Caki2 (cell line): ENCODE measurements at regions not wholly inside any gene's neighbourhood (a gene's known extent, or its start where the extent isn't known, plus 50 kb on each side); places are given as distances from the start of the nearest gene placed in this dataset.

Experiments
- DNase-seq: peaks from one replicate; pipeline ENCODE4 v3.0.0-alpha.2; 2015; ENCODE audit warnings: low read depth
- in situ Hi-C: cut with HindIII; loops from 2 replicates; pipeline ENCODE4 v1.10.0; 2016; ENCODE audit warnings: low sequenced_read_pairs, low pct_unique_long_range_greater_than_20kb, mixed read lengths

DNA sequence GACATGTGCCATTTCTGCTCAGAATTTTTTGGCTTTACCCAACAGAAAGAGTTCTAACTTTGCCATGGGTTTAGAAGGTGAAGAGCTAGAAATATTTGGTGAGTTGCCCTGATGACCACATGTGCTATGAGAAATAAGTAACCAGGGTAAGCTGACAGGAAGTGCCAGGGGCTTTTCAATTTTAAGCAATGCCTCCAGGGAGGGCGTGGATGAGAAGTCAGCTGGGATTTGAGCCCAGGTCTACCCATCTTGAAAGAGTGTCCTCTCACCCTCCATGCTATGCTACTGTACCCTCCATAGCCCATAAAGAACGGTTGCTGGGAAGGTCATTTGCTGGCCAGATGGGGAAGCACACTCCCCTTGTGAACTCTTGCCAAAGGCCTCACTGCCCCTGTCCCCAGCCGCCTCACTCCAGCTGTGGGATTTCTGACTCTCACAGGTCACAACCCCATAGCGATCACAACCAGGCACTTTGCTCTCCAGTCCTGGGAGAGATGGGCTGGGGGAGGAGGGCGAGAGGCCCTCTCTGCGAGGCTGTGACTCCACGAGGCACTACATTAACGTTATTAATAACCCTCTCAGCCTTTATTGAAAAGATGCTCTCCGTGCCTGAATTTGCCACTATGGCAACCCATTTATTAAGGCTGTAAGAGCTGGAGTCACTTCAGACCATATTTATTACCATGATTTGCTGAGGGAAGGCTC is 291.1 kb downstream of the DHX35 start:
- in situ Hi-C loops, result no loop called here
- no peak for DNase-seq

DNA sequence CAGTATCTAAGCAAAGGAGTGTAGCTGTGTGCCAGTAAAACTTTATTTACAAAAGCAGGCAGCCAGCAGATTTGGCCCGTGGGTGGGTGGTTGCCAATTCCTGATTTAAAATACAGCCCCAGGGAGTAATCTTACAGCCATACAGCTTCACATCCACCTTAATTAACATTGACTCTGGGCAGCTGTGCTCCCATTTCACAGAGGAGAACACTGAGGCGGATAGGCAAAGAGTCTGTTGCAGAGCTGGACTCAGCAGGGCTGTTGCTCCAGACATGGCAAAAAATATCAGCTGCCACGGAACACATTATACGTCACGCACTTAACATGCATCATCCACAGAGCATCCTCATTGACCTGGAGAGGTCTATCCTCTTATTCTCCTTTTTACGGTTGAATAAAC is 289.9 kb downstream of the DHX35 start:
- in situ Hi-C loops, result no loop called here
- no peak for DNase-seq

DNA sequence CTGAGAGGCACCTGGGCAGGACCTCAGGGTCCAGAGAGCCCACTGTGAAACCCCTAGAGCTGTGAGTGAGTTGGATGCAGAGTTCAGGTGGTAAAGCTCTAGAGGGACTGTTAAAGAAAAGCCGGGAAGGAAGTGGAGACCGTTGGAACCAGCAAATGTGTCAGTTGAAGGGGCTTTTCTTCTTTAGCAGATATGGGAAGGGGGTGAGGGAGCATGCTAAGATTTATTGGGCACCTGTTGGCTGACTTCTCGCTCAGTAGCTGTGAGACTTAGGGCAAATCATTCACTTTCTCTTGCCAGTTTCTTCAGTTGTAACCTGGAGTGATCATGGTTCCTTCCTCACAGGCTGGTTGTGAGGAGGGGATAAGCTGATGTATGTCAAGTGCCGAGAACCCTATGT is 287.7 kb downstream of the DHX35 start:
- in situ Hi-C loops, result no loop called here
- DNase-seq, result no peak

DNA sequence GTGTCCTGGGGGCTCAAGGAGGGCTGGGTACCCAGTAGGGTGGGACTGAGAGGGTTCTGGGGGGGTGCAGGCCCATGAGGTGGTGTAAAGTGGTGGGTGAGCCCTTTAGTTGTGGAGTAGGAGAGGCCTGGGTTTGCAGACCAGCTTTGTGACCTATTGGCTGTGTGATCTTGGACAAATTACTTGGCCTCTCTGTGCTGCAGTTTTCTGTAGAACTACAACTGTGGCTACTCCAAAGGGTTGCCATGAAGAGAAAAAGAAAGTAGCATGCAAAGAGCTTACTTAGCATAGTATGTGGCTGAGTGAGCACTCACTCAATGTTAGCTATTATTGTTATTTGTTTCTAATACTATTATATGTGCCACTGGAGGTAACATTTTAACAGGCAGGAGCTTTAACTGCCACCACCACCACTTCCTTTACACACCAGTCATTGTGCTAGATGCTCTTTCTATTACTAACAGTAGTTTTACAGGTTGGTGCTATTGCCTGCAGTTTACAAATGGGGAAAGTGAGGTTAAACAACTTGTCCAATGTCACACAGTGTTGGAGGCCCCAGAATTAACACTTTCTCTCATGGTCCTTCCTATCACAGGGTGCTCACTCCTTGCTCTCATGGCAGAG is 286.8 kb downstream of the DHX35 start:
- no peak for DNase-seq
- in situ Hi-C loops, result no loop called here

DNA sequence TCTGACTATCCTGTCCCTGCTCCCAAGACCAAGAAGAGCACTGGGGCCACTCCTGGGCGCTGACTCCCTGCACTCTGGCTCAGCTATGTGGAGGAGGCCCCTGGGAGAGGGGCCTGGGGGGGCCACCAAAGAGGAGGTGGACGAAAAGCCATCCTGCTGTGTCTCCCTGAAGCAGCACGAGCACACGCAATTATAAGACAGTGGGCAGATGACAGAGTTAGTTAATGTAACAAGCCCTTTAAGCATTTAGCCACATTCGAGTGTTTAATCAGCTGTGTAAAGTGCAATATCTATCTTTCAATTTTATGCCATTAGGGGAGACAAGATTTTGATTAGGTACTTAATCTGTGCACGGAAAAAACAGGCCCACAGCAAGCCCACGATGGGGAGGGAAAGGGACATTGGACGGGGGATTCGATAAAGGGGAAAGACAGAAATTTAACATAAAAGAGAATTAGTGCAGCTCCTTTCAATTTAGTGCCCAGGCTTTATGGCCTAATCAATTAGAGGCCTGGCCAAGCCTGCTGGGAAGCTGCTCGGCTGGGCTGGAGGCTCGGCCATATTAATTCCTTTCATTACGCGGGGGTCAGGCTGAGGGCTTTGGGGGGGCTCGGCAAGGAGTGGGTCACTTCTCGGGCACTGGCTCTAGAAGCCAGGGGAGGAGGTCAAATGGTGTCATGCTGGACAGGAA is 286.2 kb downstream of the DHX35 start:
- in situ Hi-C loops, result no loop called here
- DNase-seq, result no peak

DNA sequence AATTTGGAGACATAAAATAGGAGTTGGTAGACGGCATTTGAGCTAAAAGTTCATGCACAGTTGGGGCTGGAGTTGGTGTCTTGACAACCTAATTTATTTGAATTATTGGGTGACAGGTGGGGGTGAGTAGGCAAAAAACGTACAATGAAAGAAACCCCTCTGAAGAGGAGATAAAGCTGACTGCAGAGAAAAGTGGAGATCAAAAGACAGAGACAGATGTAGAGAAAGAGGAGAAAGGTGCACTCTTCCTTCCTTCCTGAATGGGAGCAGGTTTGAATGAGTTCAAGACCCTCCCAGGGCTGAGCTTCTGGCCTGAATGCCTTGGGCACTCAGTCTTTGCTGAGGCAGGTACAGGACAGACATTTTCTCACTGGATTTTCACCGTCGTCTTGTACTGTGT is 284.3 kb downstream of the DHX35 start:
- DNase-seq, result no peak
- in situ Hi-C loops, result no loop called here

DNA sequence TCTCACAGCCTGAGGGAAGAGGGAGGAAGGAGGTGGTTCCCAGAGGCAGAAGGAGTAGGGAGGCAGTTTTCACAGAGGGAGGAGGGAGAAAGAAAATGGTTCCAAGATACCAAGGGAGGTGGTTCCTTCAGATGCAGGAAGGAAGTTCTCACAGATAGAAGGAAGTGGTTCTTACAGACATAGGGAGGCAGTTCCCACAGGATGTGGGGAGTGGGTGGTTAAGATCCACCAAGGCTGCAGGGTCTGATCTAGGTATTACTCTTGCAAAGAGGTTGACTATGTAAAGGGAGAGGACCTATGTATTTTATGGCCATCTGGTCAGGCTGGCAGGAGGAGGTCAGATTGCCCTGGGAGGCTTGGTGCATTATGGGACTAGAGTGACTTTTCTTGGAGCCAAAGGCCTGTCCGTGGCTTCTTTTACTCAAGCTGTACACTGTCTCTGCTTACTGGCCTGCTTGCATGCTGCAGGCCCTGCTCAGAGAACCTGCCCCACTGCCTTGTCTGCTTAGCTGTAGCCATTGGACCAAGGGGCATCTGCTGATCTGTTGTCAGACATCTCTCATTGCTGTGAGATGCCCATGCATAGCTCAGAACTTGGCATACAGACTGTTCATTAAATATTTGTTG is 283.7 kb downstream of the DHX35 start:
- in situ Hi-C loops, result no loop called here
- DNase-seq, result no peak

DNA sequence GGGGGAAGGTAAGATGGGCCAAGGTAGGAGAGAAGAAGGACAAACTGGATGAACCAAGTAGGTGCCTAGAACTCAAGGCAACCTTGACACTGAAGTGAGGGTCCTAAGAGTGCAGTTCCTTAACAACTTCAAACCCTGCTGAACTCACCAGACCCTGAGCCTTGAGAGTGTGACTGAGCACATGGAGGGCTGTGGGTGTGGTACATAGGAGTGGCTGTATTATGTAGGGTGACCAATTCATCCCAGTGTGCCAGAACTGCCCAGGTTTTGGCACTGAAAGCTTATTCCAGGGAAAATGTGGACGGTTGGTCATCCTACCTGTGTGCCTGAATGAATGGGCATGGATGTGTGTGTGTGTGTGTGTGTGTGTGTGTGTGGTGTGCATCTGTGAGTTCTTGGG is 281.8 kb downstream of the DHX35 start:
- in situ Hi-C loops, result no loop called here

DNA sequence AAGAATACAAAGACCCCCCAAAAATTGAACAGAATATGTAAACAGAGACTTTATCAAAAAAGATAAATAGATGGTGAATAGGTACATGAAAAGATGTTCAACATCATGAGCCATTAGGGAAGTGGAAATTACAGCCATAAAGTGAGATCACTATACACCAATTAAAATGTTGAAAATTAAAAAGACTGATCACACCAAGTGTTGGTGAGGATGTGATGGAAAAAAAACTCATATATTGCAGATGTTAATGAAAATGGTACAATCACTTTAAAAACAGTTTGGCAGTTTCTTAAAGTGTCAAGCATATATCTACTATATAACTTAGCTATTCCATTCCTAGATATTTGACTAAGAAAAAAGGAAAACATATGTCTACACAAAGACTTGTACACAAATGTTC is 280.5 kb downstream of the DHX35 start:
- in situ Hi-C loops, result no loop called here

More for the DNA sequence above, 281.8 kb downstream of the DHX35 start:
- DNase-seq, result no peak

DNA sequence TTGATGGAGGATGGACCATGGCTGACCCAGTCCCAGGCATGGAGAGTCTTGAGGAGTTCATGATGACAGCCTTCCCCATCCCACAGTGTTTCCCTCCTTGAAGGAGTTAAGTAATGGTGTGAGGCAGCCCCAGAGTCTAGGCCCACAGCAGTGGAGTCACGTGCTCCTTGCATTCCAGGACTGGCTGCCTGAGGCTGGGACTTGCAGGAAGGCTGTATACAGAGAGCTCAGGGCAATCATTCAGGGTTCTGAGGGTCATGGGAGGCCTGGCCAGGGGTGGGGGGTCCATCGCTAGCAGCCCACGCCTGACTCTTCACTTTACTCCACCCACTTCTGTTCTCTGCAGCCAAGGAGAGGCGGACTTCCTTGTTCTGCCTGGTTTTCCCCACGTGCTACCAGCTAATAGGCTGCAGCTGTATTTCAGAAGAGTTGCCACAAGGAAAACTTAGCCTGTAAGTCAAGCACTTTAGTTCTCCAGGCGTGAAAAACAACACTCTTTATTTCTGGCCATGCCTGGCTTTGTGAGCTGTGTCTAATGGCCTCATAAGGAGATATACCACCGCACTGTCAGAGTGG is 272.5 kb downstream of the DHX35 start:
- DNase-seq, result no peak
- in situ Hi-C loops, result no loop called here

More for the DNA sequence above, 280.5 kb downstream of the DHX35 start:
- DNase-seq, result no peak

DNA sequence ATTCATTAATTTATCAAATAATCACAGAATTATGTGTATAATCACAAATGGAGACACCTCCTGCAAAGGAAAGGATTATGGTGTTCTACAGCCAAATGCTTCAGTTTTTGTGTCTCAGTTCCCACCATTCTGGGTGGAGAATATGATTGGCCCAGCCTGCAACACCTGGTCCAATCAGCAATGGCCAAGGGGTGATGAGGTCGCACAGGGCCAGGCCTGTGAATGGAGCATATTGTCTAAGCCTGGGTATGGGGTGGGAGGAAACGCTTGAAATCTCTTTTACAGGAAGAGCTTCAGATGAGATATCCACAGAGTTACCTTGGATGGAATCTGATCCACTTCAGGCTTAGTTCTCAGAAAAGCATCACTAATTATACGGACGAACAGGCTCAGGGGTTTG is 271.6 kb downstream of the DHX35 start:
- DNase-seq, result no peak
- in situ Hi-C loops, result no loop called here

DNA sequence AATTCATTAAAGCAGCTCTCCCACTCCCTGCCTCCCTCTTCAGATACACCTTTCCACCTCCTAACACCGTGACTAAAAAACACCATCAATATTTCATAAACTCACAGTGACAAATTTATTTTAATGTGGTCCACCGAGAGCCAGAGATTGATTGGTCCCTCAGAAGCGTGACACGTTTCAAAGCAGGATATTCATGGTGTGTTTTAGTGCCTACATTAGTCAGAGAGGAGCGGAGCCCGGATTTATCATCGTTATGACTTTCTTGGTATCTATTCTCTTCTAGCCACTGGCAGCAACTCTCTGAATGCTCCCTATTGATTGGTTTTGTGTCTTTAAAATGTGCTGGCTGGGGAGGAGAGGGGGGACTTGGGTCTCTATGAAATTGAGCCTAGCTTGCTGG is 265.3 kb downstream of the DHX35 start:
- DNase-seq, result no peak
- in situ Hi-C loops, result no loop called here

DNA sequence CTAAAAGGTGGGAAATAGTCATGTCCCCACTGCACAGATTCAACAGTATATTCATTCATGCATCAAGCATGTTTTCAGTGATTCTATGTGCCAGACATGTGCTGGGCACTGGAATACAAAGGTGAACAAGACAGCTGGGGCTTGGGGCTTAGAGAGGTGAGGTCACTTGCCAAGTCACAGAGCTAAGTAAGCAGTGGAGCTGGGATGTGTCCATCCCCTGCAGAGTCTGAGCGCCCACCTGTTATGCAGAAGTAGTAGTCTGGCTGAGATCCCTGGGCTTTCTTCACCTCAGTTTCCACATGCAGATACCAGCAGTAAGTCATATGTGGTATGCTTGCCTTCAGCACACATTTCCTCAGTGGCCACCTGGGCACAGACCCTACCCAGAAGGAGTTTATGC is 263.8 kb downstream of the DHX35 start:
- in situ Hi-C loops, result no loop called here
- no peak for DNase-seq

DNA sequence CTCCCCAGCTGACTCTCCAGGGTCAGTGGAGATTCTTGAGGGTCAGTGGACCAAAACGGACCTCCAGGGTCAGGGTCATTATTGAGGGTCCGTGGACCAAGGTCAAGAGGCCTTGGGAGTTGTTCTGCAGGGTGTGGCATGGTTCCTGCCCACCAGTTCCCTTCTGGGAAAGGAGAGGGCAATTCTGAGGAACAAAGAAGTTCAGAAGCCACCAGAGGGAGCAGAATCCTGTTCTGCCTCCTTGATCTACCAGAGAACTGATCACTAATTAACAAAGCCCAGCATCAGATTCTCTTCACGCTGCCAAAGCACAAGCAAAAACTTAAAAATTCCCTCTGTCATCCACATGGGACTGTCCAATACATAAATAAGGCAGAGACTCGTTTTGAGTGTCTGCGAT is 263.4 kb downstream of the DHX35 start:
- DNase-seq, result no peak
- in situ Hi-C loops, result no loop called here

DNA sequence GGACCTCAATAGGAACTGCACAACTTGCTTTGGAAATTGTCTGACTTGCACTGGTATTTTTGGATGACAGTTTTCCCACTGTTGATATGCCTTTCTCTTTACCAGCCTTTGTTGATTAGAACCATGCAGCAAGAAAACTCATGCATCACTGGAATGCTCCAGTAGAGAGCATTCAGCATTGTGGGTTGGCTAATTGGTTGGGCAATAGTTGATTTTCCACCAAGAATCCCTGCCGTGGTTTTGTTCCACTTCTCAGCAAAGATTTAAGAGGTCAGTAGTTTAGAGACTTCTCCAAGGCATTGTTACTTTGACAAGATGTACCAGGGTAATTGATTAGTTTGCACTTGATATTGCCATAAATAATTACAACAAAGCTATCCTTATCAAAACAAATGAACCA is 260.0 kb downstream of the DHX35 start:
- no peak for DNase-seq
- in situ Hi-C loops, result no loop called here

DNA sequence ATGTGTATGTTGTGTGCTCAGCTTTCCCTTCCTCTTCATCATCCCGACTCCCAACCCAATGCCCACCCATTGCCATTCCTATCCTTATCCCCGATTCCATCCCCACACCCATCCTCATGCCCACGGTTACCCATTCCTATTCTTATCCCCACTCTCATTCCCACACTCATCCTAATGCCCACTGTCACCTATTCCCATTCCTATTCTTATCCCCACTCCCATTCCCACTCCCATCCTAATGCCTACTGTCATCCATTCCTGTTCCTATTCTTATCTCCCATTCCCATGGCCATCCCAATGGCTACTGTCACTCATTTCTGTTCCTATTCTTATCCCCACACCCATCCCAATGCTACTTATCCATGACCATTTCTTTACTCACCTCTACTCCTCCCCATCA is 254.1 kb downstream of the DHX35 start:
- in situ Hi-C loops, result no loop called here
- no peak for DNase-seq

DNA sequence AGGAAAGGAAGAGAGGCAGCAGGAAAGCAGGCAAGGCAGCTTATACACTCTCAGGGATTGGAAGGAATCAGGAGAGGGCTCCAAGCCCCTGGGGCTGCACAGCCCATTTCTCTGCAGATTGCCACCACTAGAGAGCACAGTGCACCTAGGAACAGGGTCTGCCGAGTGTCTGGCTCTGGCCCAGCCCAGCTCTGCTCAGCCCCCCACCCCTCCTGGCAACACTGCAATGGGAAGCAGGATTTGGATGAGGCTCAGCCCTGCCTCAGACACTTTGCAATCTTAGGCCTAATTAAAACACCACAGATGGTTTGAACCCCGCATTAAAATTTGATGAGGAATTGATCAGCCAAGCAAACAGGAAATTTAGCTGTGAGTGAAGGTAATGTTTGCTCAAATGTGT is 252.7 kb downstream of the DHX35 start:
- in situ Hi-C loops, result no loop called here
- no peak for DNase-seq

DNA sequence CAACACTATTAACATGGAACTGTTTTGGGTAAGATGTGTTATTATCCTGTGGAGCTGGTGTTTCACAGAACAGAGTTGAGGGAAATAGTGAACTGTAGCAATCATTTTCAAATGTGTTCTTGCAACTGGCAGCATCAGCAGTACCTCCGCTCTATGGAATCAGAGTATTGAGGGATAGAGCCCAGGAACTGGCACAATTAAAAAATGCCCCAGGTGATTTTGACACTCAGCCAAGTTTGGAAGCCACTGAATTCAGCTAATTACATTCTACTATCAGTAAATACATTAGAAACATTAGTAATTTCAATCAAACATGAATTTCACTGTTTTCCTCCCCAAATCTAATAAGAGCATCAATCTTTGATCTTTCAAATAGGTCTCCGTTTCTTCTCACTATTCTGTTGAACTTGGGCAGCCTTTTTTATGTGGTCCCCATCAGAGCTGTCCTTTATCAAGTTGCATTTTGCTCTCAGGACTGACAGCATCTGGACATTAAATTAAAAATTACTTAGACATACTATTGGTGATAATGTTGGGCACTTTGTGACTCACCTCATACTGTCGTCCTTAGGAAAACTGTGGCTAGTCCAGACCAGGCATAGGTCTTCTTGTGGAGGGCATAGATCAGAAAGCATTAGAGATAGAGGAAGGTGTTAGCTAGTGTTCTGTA is 251.5 kb downstream of the DHX35 start:
- no peak for DNase-seq
- in situ Hi-C loops, result no loop called here
